ENCODE measurements at regions not wholly inside any gene's neighbourhood (a gene's known extent, or its start where the extent isn't known, plus 50 kb on each side); places are given as distances from the start of the nearest gene placed in this dataset.

- DNase-seq (ENCODE audit: low spot score), result no peak
- no peak for TF ChIP-seq CTCF (IDR thresholded peaks at IDR 0.05; ENCODE audit: extremely low read depth, missing control alignments)
Observed at GRCh38 chr11:128082574-128082973, 504.8 kb downstream of the ETS1 start.

GRCh38 chr11:128069665-128070064 is 517.7 kb downstream of the ETS1 start:
- no peak for DNase-seq (ENCODE audit: low spot score)
- no peak for TF ChIP-seq CTCF (IDR thresholded peaks at IDR 0.05; ENCODE audit: extremely low read depth, missing control alignments)

- no peak for TF ChIP-seq CTCF (IDR thresholded peaks at IDR 0.05; ENCODE audit: extremely low read depth, missing control alignments)
- no peak for DNase-seq (ENCODE audit: low spot score)
Observed at GRCh38 chr11:128067780-128068179, 519.6 kb downstream of the ETS1 start.

GRCh38 chr11:128066399-128066798 is 521.0 kb downstream of the ETS1 start:
- TF ChIP-seq CTCF (IDR thresholded peaks at IDR 0.05; ENCODE audit: extremely low read depth, missing control alignments), result no peak

GRCh38 chr11:128061281-128061871 is 526.0 kb downstream of the ETS1 start:
- TF ChIP-seq CTCF (IDR thresholded peaks at IDR 0.05; ENCODE audit: extremely low read depth, missing control alignments), result no peak
- DNase-seq (ENCODE audit: low spot score), result no peak

More at GRCh38 chr11:128066399-128066798, 521.0 kb downstream of the ETS1 start:
- no peak for DNase-seq (ENCODE audit: low spot score)

GRCh38 chr11:128058580-128059208 is 528.7 kb downstream of the ETS1 start:
- DNase-seq (ENCODE audit: low spot score), result no peak
- TF ChIP-seq CTCF (IDR thresholded peaks at IDR 0.05; ENCODE audit: extremely low read depth, missing control alignments), result no peak

GRCh38 chr11:128057786-128058395 is 529.5 kb downstream of the ETS1 start:
- no peak for TF ChIP-seq CTCF (IDR thresholded peaks at IDR 0.05; ENCODE audit: extremely low read depth, missing control alignments)
- DNase-seq (ENCODE audit: low spot score), result no peak

All from GM20000 (cell line).